RWPE2 (cell line): ENCODE measurements at regions not wholly inside any gene's neighbourhood (a gene's known extent, or its start where the extent isn't known, plus 50 kb on each side); places are given as distances from the start of the nearest gene placed in this dataset.
A peak's percentile ranks its signal among the peaks of the same experiment; 100 is the strongest.

ENCODE experiments used
- ATAC-seq: fragments of 200-7000 bp; cut with Tn5 transposase; 3 replicates; pipeline ENCODE4 v1.9.1; 2021; ENCODE audit warnings: low read depth
- DNase-seq: peaks from one replicate; pipeline ENCODE4 v3.0.0-alpha.2; 2020; ENCODE audit warnings: low spot score
- H3K27ac ChIP-seq: fragments of 450-650 bp; 2 replicates; pipeline ENCODE4 v1.5.1; 2017; ENCODE audit warnings: mild to moderate bottlenecking; ENCODE audit not compliant: poor library complexity, severe bottlenecking
- H3K27me3 ChIP-seq: fragments of 250-450 bp; sonication (Bioruptor Pico); 2 replicates; pipeline ENCODE4 v1.5.1; 2021; ENCODE audit warnings: mild to moderate bottlenecking, moderate library complexity; ENCODE audit not compliant: insufficient read depth, poor library complexity, severe bottlenecking
- H3K36me3 ChIP-seq: fragments of 250-450 bp; sonication (Bioruptor Pico); 2 replicates; pipeline ENCODE4 v1.5.1; 2020; ENCODE audit warnings: low read depth, mild to moderate bottlenecking, moderate library complexity
- H3K4me1 ChIP-seq: fragments of 250-450 bp; sonication (Bioruptor Pico); 2 replicates; pipeline ENCODE4 v1.5.1; 2021; ENCODE audit warnings: mild to moderate bottlenecking, moderate library complexity; ENCODE audit not compliant: insufficient read depth, poor library complexity, severe bottlenecking
- H3K4me3 ChIP-seq: fragments of 250-450 bp; sonication (Bioruptor Pico); 2 replicates; pipeline ENCODE4 v1.5.1; 2021; ENCODE audit warnings: mild to moderate bottlenecking, moderate library complexity; ENCODE audit not compliant: severe bottlenecking
- H3K9me3 ChIP-seq: fragments of 250-450 bp; sonication (Bioruptor Pico); 2 replicates; pipeline ENCODE4 v1.5.1; 2021; ENCODE audit warnings: mild to moderate bottlenecking, moderate library complexity; ENCODE audit not compliant: severe bottlenecking
- TF ChIP-seq, protein P1 (sequence below): fragments of 450-650 bp; IDR thresholded peaks from one replicate; pipeline ENCODE4 v1.5.1; 2017; ENCODE audit warnings: mild to moderate bottlenecking, moderate library complexity; ENCODE audit not compliant: poor library complexity, severe bottlenecking

DNA sequence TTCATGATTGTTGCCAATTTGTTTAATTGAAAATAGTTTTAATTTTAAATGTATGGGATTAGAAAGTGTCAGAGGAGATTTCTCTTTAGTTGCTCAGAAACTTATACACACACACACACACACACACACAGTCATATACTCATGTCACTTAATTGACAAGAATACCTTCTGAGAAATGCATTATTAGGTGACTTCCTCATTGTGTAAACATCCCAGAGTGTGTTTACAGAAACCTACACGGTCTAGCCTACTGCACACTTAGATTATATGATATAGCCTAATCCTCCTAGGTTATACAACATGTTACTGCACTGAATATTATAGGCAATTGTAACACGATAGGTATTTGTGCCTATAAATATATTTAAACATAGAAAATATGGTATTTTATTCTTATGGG lies 1327.4 kb downstream of the FSTL5 start:
- Histone ChIP-seq H3K36me3 (no peaks in the 10 kb centered on the region), H3K27me3 (no peaks in the 10 kb centered on the region), H3K27ac (no peak overlapping the region), H3K9me3 (no peaks in the 10 kb centered on the region), H3K4me3 (no peak overlapping the region), H3K4me1 (peaks cover 12% of the 10 kb centered on the region)
- ATAC-seq (no peak; the same call in 2 of the 3 replicates), DNase-seq (no peak)
- TF ChIP-seq, protein P1, sequence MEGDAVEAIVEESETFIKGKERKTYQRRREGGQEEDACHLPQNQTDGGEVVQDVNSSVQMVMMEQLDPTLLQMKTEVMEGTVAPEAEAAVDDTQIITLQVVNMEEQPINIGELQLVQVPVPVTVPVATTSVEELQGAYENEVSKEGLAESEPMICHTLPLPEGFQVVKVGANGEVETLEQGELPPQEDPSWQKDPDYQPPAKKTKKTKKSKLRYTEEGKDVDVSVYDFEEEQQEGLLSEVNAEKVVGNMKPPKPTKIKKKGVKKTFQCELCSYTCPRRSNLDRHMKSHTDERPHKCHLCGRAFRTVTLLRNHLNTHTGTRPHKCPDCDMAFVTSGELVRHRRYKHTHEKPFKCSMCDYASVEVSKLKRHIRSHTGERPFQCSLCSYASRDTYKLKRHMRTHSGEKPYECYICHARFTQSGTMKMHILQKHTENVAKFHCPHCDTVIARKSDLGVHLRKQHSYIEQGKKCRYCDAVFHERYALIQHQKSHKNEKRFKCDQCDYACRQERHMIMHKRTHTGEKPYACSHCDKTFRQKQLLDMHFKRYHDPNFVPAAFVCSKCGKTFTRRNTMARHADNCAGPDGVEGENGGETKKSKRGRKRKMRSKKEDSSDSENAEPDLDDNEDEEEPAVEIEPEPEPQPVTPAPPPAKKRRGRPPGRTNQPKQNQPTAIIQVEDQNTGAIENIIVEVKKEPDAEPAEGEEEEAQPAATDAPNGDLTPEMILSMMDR: no peak

DNA sequence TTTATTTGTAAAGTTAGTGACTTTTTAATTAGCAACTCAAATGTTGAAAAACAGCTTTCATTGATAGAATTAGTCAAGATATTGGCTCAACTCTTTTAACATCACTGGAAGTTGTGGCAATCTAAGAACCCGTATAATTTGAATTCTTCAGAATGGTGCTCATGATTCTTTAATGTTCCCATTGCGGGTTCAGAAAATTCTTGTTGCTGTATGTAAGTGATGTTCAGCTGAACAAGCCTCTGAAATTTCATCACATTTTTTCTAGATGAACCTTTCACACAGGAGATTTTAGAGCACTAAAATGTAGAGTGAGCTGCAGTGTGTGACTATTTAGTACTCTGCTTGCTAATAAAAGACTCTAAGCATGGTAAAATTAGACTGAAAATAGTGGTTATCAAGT lies 1317.7 kb downstream of the FSTL5 start:
- Histone ChIP-seq H3K9me3 (no peaks in the 10 kb centered on the region), H3K4me3 (no peak overlapping the region), H3K4me1 (no peaks in the 10 kb centered on the region), H3K27ac (no peak overlapping the region), H3K27me3 (no peaks in the 10 kb centered on the region), H3K36me3 (no peaks in the 10 kb centered on the region)
- ATAC-seq: no peak
- DNase-seq: no peak
- TF ChIP-seq, protein P1: no peak

DNA sequence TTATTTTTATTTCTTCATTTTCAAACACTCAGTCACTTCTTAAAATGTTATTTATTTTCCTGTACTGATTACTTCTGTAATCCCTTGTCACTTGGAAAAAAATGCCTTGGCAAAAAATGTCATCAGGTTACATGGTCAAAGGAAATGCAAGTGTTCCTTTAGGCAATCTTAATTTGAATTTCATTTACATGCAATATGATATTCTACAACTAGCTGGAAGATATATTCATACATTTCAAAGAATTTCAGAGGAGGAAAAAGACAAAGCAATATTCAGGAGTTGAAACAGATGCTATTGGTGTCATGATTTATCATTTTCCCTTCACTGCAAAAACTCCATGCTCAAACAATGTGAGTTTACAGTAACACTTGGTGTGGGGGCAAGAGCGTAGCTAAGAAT lies 1316.6 kb downstream of the FSTL5 start:
- no peak for ATAC-seq
- H3K27me3 ChIP-seq: no peaks in the 10 kb centered on the region
- TF ChIP-seq, protein P1: no peak
- H3K9me3 ChIP-seq: no peaks in the 10 kb centered on the region
- H3K27ac ChIP-seq: no peak overlapping the region
- no peak for DNase-seq
- no peaks in the 10 kb centered on the region for H3K4me1 ChIP-seq
- no peaks in the 10 kb centered on the region for H3K36me3 ChIP-seq
- no peak overlapping the region for H3K4me3 ChIP-seq

DNA sequence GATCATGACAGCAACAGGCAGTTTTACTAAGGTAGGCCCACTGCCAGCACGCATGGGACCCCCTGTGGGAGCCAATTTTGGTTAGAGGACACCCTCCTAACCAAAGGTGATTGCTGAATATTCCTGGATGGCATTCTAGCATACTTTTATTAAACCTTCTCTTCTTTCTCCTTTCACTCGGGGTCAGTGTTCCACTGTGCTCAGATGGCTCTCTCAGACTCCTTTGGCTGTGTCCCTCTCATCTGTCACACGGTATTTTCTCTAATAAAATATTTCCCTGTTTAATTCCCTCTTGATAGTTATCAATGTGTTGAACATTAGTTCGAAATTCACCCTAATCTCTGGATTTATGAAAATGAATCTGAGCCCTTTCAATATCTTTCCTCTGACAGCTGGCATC lies 1315.3 kb downstream of the FSTL5 start:
- Histone ChIP-seq H3K27me3 (no peaks in the 10 kb centered on the region), H3K9me3 (no peaks in the 10 kb centered on the region), H3K27ac (no peak overlapping the region), H3K4me1 (no peaks in the 10 kb centered on the region), H3K4me3 (no peak overlapping the region), H3K36me3 (no peaks in the 10 kb centered on the region)
- TF ChIP-seq, protein P1: no peak
- DNase-seq (no peak), ATAC-seq (no peak)

DNA sequence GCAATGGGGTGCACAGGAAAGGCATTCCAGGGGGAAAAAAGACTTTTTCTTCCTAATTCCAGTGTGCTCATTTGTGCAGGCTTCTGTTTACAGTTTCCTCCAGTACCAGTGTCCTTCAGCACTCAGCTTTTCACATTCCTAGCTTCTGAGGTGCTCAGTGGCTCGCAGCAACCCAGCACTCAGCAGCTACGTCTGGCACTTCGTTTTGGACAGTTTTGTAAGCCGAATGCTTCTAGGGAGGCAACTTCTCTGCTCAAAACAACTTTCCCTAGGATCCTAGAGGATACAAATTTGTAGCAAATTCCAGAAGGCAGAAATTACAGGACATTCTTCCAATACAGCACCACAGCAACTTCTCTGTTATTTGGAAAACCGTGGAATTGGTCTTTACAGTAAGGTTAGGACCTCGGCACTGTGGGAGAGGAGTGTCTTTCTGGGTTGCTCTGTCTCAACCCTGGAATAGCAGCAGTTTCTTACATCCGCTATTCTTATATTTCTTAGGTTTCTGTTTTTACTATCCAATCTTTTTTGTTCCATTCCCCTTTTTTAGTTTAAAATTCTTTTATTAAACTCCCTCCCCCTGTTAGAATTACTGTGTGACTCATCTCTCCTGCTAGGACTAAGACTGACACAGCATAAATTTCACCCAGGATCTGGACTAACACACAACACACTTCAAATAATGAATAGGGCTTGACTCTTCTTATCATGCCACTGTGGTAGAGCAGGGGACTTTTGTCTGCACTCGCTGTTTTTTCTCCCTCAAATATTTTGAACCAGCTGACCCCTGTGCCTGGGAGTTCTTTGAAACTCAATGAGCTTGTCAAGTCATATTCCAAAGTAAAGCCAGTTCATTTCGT lies 1314.7 kb downstream of the FSTL5 start:
- H3K4me3 ChIP-seq: no peak overlapping the region
- no peaks in the 10 kb centered on the region for H3K9me3 ChIP-seq
- ATAC-seq (0 out of 3 replicates have a peak, but pooled peaks have one; percentile 38), DNase-seq (no peak)
- TF ChIP-seq, protein P1: no peak
- H3K27ac ChIP-seq: no peak overlapping the region
- no peaks in the 10 kb centered on the region for H3K36me3 ChIP-seq
- H3K4me1 ChIP-seq: no peaks in the 10 kb centered on the region
- no peaks in the 10 kb centered on the region for H3K27me3 ChIP-seq
